Keratinocyte (primary cell): ENCODE measurements at regions not wholly inside any gene's neighbourhood (a gene's known extent, or its start where the extent isn't known, plus 50 kb on each side); places are given as distances from the start of the nearest gene placed in this dataset.

Experiments used
- DNase-seq: peaks from one replicate; pipeline ENCODE4 v3.0.0-alpha.2; 2011; ENCODE audit warnings: low read depth, missing footprints, low spot score
- FAIRE-seq: peaks from 2 replicates; lab custom pipeline; 2011; peaks lifted over from hg19 to GRCh38; lab: Jason Lieb, UNC
- H2AFZ ChIP-seq: 2 replicates; pipeline ENCODE4 v1.6.0; 2012; ENCODE audit warnings: low read length, control low read depth, inconsistent platforms; ENCODE audit not compliant: control insufficient read depth
- H3K27ac ChIP-seq: 2 replicates; pipeline ENCODE4 v1.5.1; 2011; ENCODE audit warnings: low read length; ENCODE audit not compliant: control insufficient read depth, insufficient read depth
- H3K27me3 ChIP-seq: 3 replicates; pipeline ENCODE4 v1.6.0; 2011; ENCODE audit warnings: low read length; ENCODE audit not compliant: control insufficient read depth, insufficient read depth; ENCODE audit errors: extremely low read depth
- H3K36me3 ChIP-seq, 2 experiments: 2 replicates in 1 of 2; 3 replicates in 1 of 2; pipeline ENCODE4 v1.5.1; 2011; ENCODE audit warnings: low read length in 2 of 2, mild to moderate bottlenecking in 1 of 2; ENCODE audit not compliant: control insufficient read depth in 2 of 2, insufficient read depth in 2 of 2; ENCODE audit errors: extremely low read depth in 1 of 2
- H3K4me1 ChIP-seq: 3 replicates; pipeline ENCODE4 v1.5.1; 2011; ENCODE audit warnings: low read length; ENCODE audit not compliant: control insufficient read depth, insufficient read depth; ENCODE audit errors: extremely low read depth
- H3K4me2 ChIP-seq: 3 replicates; pipeline ENCODE4 v1.6.0; 2011; ENCODE audit warnings: low read depth, low read length; ENCODE audit not compliant: control insufficient read depth, insufficient read depth; ENCODE audit errors: extremely low read depth
- H3K4me3 ChIP-seq, 3 experiments: fragments of 200-600 bp in 1 of 3; sonication (generic) in 1 of 3; 2 replicates in 2 of 3; 3 replicates in 1 of 3; pipeline ENCODE4 v1.5.1; 2011 to 2016; ENCODE audit warnings: low read length in 3 of 3, mild to moderate bottlenecking in 3 of 3, control low read depth in 2 of 3, inconsistent platforms in 1 of 3, low read depth in 1 of 3, mixed read lengths in 1 of 3, mixed run types in 1 of 3, moderate library complexity in 1 of 3; ENCODE audit not compliant: control insufficient read depth in 2 of 3, insufficient read depth in 2 of 3; ENCODE audit errors: extremely low read depth in 1 of 3
- H3K79me2 ChIP-seq: 2 replicates; pipeline ENCODE4 v1.6.0; 2012; ENCODE audit warnings: low read length; ENCODE audit not compliant: control insufficient read depth, insufficient read depth
- H3K9ac ChIP-seq: 3 replicates; pipeline ENCODE4 v1.6.0; 2011; ENCODE audit warnings: low read length; ENCODE audit not compliant: control insufficient read depth, insufficient read depth; ENCODE audit errors: extremely low read depth
- H3K9me1 ChIP-seq: 3 replicates; pipeline ENCODE4 v1.6.0; 2011; ENCODE audit warnings: low read length; ENCODE audit not compliant: control insufficient read depth, insufficient read depth; ENCODE audit errors: extremely low read depth
- H3K9me3 ChIP-seq: 2 replicates; pipeline ENCODE4 v1.5.1; 2012; ENCODE audit warnings: low read depth, low read length; ENCODE audit not compliant: control insufficient read depth
- H4K20me1 ChIP-seq: 3 replicates; pipeline ENCODE4 v1.6.0; 2011; ENCODE audit warnings: low read length; ENCODE audit not compliant: control insufficient read depth, insufficient read depth; ENCODE audit errors: extremely low read depth
- CTCF ChIP-seq, 3 experiments: IDR thresholded peaks in 1 of 3; conservative IDR thresholded peaks in 1 of 3; optimal IDR thresholded peaks in 1 of 3; 2 replicates in 2 of 3; 3 replicates in 1 of 3; pipeline versions ENCODE3 to v1.5.1; 2011; ENCODE audit warnings: low read length in 3 of 3, mild to moderate bottlenecking in 3 of 3, moderate library complexity in 2 of 3, control low read depth in 1 of 3, inconsistent platforms in 1 of 3; ENCODE audit not compliant: insufficient read depth in 2 of 3; ENCODE audit errors: extremely low read depth in 1 of 3
- EZH2 ChIP-seq: IDR thresholded peaks from one replicate; pipeline ENCODE4 v1.6.1; 2012; ENCODE audit warnings: inconsistent platforms, mild to moderate bottlenecking, low read length, moderate library complexity
- dilution Hi-C: fragments of 300-500 bp; cut with MboI; formaldehyde crosslinking; loops from one replicate; pipeline ENCODE4 v1.7.0; 2020; ENCODE audit warnings: low sequenced_read_pairs; ENCODE audit not compliant: extremely low pct_ligation_motif_present

- dilution Hi-C loops, result no loop called here
- H3K27ac ChIP-seq, result no peak overlapping the region
- H4K20me1 ChIP-seq, result no peaks in the 10 kb centered on the region
- H3K9me3 ChIP-seq, result no peaks in the 10 kb centered on the region
- H3K9ac ChIP-seq, result no peak overlapping the region
- no peak overlapping the region for H2AFZ ChIP-seq
- no peaks in the 10 kb centered on the region for H3K9me1 ChIP-seq
- no peaks in the 10 kb centered on the region for H3K4me1 ChIP-seq
- TF ChIP-seq CTCF (optimal IDR thresholded peaks at IDR 0.05 in 1 of 3, IDR thresholded peaks at IDR 0.05 in 1 of 3, conservative IDR thresholded peaks at IDR 0.05 in 1 of 3; ENCODE audit: extremely low read depth in 1 of 3, insufficient read depth in 2 of 3, low read length in 3 of 3), result no peak
- no peak for TF ChIP-seq EZH2
- DNase-seq (no peak), FAIRE-seq (no peak)
- H3K36me3 ChIP-seq, result no peaks in the 10 kb centered on the region
- no peaks in the 10 kb centered on the region for H3K79me2 ChIP-seq
- no peak overlapping the region for H3K4me2 ChIP-seq
- H3K27me3 ChIP-seq, result no peaks in the 10 kb centered on the region
- H3K4me3 ChIP-seq, result no peak overlapping the region
These were observed 1631.5 kb upstream of the LRRTM3 start for GRCh38 chr10:65294329-65294728.

GRCh38 chr10:65301181-65301580, 1624.7 kb upstream of the LRRTM3 start:
- TF ChIP-seq CTCF (optimal IDR thresholded peaks at IDR 0.05 in 1 of 3, IDR thresholded peaks at IDR 0.05 in 1 of 3, conservative IDR thresholded peaks at IDR 0.05 in 1 of 3; ENCODE audit: extremely low read depth in 1 of 3, insufficient read depth in 2 of 3, low read length in 3 of 3) (no peak), EZH2 (no peak)
- Histone ChIP-seq H3K4me3 (no peak overlapping the region), H4K20me1 (no peaks in the 10 kb centered on the region), H3K36me3 (no peaks in the 10 kb centered on the region), H3K79me2 (no peaks in the 10 kb centered on the region), H3K4me1 (no peaks in the 10 kb centered on the region), H3K9me1 (no peaks in the 10 kb centered on the region), H2AFZ (no peak overlapping the region), H3K9me3 (no peaks in the 10 kb centered on the region), H3K27me3 (no peaks in the 10 kb centered on the region), H3K27ac (no peak overlapping the region), H3K4me2 (no peak overlapping the region), H3K9ac (no peak overlapping the region)
- dilution Hi-C loops, result no loop called here
- DNase-seq (no peak), FAIRE-seq (no peak)
